MM.1S (cell line): ENCODE measurements at regions not wholly inside any gene's neighbourhood (a gene's known extent, or its start where the extent isn't known, plus 50 kb on each side); places are given as distances from the start of the nearest gene placed in this dataset.

Experiments
- EZH2 ChIP-seq: fragments of 300-600 bp; sonication (generic); optimal IDR thresholded peaks from 2 replicates; pipeline ENCODE3; 2017; ENCODE audit warnings: low read depth, mild to moderate bottlenecking, antibody characterized with exemption, low read length, mixed read lengths
- TF ChIP-seq, protein P1 (sequence below): fragments of 300-600 bp; sonication (generic); IDR thresholded peaks from 2 replicates; pipeline ENCODE4 v1.5.1; 2016; ENCODE audit warnings: antibody characterized with exemption, low read length, mixed read lengths

DNA sequence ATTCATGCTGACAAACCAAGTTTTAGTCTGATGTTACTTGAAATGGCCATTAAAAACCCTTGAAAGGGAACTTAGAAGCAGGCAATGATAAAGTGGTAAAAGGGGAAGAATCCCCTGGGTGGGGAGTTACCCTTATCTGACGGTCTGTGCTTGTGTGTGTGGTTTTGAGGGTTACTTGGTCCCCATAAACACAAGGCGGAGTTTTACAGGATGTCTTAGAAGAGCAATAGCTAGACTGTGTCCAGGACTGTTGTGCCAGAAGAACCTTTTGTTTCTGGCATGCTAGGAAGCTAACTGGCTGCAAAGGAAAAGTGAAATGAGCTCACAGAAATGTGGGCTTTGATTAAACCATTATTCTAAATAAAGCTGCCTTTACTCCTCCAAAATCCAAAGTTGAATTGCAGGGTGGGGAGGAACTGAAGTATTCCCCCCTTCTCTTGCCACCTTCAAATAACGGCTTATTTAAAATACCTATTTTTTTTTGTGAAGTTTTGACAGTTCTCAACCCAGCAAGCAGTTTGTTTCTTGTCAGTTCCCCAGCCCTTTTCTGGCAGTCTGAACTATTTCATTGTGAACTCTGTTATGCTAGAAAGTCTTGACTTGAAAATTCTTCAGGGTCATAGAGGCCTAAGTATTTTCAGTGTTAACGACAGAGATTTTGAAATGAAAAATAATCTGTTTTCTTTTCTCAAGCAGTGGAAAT is 443.5 kb downstream of the OTOL1 start:
- TF ChIP-seq, protein P1, sequence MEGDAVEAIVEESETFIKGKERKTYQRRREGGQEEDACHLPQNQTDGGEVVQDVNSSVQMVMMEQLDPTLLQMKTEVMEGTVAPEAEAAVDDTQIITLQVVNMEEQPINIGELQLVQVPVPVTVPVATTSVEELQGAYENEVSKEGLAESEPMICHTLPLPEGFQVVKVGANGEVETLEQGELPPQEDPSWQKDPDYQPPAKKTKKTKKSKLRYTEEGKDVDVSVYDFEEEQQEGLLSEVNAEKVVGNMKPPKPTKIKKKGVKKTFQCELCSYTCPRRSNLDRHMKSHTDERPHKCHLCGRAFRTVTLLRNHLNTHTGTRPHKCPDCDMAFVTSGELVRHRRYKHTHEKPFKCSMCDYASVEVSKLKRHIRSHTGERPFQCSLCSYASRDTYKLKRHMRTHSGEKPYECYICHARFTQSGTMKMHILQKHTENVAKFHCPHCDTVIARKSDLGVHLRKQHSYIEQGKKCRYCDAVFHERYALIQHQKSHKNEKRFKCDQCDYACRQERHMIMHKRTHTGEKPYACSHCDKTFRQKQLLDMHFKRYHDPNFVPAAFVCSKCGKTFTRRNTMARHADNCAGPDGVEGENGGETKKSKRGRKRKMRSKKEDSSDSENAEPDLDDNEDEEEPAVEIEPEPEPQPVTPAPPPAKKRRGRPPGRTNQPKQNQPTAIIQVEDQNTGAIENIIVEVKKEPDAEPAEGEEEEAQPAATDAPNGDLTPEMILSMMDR: no peak
- TF ChIP-seq EZH2: no peak
